Nephron (organoid): ENCODE measurements at regions not wholly inside any gene's neighbourhood (a gene's known extent, or its start where the extent isn't known, plus 50 kb on each side); places are given as distances from the start of the nearest gene placed in this dataset.

Source experiments
- H3K27ac Mint-ChIP-seq, 3 experiments: 2 replicates each; pipeline ENCODE4 v1.8.0; 2020; ENCODE audit warnings: mixed read lengths in 3 of 3, mild to moderate bottlenecking in 2 of 3, moderate library complexity in 1 of 3
- H3K27me3 Mint-ChIP-seq: 2 replicates; pipeline ENCODE4 v1.8.0; 2021; ENCODE audit warnings: low read depth, mild to moderate bottlenecking, moderate library complexity, mixed read lengths
- H3K36me3 Mint-ChIP-seq: 2 replicates; pipeline ENCODE4 v1.8.0; 2020; ENCODE audit warnings: low read depth, mixed read lengths
- H3K4me1 Mint-ChIP-seq: 2 replicates; pipeline ENCODE4 v1.8.0; 2020; ENCODE audit warnings: mixed read lengths
- H3K4me3 Mint-ChIP-seq, 3 experiments: 2 replicates each; pipeline ENCODE4 v1.8.0; 2020; ENCODE audit warnings: mild to moderate bottlenecking in 3 of 3, mixed read lengths in 3 of 3, moderate library complexity in 2 of 3
- H3K9me3 Mint-ChIP-seq: 2 replicates; pipeline ENCODE4 v1.8.0; 2020; ENCODE audit warnings: mixed read lengths
- TF ChIP-seq, protein P1 (sequence below), 3 experiments: fragments of 200-600 bp; sonication (generic); IDR thresholded peaks; one replicate each; pipeline ENCODE4 v1.5.0; 2021; ENCODE audit warnings: antibody characterized with exemption in 3 of 3; ENCODE audit not compliant: unreplicated experiment in 3 of 3

DNA sequence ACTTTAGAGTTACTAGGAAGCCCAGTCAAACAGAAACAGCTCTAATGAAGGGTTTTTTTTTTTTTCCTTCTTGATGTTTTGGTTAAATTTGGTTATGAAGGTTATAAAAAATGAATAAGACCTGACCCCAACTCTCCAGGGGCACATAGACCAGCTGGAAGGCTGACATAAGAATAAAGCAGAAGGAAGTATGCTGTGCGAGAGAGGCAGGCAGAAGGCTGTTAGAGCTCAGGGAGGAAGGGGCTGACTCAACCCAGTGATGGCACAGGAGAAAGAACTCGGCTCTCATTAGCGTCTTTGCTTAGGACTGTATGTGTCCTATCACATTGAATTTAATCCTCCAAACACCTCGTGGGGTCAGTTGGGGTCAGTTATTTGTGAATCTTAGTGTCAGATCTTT lies 474.6 kb downstream of the PMP22 start:
- Mint-ChIP-seq H3K4me3 (no peak overlapping the region), H3K27me3 (peaks cover 11% of the 10 kb centered on the region), H3K4me1 (peaks cover 8% of the 10 kb centered on the region), H3K9me3 (no peaks in the 10 kb centered on the region), H3K27ac (no peak overlapping the region), H3K36me3 (no peaks in the 10 kb centered on the region)
- TF ChIP-seq, protein P1, sequence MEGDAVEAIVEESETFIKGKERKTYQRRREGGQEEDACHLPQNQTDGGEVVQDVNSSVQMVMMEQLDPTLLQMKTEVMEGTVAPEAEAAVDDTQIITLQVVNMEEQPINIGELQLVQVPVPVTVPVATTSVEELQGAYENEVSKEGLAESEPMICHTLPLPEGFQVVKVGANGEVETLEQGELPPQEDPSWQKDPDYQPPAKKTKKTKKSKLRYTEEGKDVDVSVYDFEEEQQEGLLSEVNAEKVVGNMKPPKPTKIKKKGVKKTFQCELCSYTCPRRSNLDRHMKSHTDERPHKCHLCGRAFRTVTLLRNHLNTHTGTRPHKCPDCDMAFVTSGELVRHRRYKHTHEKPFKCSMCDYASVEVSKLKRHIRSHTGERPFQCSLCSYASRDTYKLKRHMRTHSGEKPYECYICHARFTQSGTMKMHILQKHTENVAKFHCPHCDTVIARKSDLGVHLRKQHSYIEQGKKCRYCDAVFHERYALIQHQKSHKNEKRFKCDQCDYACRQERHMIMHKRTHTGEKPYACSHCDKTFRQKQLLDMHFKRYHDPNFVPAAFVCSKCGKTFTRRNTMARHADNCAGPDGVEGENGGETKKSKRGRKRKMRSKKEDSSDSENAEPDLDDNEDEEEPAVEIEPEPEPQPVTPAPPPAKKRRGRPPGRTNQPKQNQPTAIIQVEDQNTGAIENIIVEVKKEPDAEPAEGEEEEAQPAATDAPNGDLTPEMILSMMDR (IDR thresholded peaks at IDR 0.05; ENCODE audit: unreplicated experiment in 3 of 3), result no peak

DNA sequence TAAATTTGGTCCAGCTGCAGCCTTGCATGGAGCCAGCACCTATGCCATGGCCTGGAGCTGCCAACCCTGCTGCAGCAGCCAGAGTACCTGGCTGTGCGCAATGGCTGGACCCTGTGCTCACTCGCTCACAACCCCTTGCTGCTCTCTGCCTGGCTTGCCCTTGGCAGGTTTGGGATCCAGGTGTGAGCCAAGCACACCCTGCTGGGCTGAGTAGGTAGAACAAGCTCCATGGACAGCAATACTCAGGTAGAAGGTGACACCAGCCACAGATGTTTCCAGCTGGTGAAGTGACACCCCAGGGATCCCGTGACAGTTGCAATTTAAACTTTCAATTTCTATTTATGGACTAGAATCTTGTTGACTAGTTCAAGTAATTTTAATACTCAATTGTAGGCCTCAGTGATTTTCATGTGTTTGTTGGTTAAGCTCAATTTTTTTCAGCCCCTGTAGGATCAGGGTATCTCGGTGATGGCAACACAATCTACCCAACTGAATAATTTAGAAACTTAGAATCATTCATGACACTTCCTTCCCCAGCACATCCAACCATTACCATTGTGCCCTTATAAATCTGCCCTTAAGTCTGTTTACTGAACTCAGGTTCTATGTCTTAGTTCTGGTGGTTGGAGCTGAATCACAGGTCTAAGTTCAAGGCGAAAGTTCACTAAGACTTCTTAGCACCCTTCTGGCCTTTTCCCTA lies 480.0 kb downstream of the PMP22 start:
- Mint-ChIP-seq H3K9me3 (no peaks in the 10 kb centered on the region), H3K27me3 (peaks cover 7% of the 10 kb centered on the region), H3K36me3 (no peaks in the 10 kb centered on the region)

DNA sequence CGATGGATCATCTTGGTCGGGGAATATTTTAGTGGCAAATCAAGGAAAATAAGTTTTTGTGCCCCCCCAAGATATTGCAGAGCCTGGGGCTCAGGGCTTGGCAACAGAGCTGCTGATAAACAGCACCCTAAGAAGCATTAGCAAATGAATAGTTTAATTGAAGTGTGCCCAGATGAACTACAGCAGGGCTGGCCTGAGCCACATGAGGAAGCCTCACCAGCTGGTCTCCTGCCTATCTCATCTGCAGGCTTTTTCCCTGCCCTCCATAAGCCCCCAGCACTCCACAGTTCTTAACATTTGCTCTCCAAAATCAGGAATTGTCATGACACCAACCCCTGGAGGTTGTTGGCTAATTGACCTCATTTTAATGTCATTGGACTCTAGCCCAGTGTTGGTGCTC lies 480.2 kb downstream of the HS3ST3B1 start:
- no peak overlapping the region for H3K4me3 Mint-ChIP-seq
- peaks cover 11% of the 10 kb centered on the region for H3K27me3 Mint-ChIP-seq
- no peaks in the 10 kb centered on the region for H3K9me3 Mint-ChIP-seq
- no peak overlapping the region for H3K27ac Mint-ChIP-seq
- TF ChIP-seq, protein P1 (IDR thresholded peaks at IDR 0.05; ENCODE audit: unreplicated experiment in 3 of 3), result no peak
- peaks cover 5% of the 10 kb centered on the region for H3K4me1 Mint-ChIP-seq
- no peaks in the 10 kb centered on the region for H3K36me3 Mint-ChIP-seq

More for the DNA sequence above, 480.0 kb downstream of the PMP22 start:
- no peak overlapping the region for H3K4me3 Mint-ChIP-seq
- H3K4me1 Mint-ChIP-seq, result peaks cover 2% of the 10 kb centered on the region
- H3K27ac Mint-ChIP-seq, result no peak overlapping the region
- TF ChIP-seq, protein P1 (IDR thresholded peaks at IDR 0.05; ENCODE audit: unreplicated experiment in 3 of 3), result no peak

DNA sequence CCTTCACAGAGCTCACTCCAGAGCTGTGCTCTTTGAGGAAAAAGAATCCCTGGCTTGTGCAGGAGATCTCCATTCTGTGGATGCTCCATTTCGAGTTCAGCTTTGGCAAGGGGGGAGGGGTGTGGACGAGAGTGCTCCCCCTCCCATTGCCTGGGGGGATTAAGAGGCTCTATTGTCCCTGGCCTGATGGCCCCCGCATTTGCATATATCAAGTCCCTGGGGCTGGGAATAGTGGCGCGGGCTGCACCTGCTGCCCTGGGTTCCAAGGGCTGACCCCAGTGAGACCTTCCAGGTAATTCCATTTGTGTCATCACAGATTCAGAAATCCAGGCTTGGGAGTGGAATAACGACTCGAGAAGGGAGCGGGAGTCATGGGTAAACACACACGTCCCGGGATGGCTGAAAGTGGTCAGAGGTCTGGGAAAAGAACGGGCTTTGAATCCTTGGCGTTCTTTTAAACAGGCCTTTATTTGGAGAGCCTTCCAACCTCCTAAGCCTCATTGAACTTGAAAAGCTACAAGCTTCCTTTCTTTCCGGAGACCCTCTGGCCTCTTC lies 479.3 kb downstream of the HS3ST3B1 start:
- H3K36me3 Mint-ChIP-seq, result no peaks in the 10 kb centered on the region
- H3K4me3 Mint-ChIP-seq, result no peak overlapping the region
- H3K27me3 Mint-ChIP-seq, result peaks cover 14% of the 10 kb centered on the region
- H3K9me3 Mint-ChIP-seq, result no peaks in the 10 kb centered on the region
- peaks cover 11% of the 10 kb centered on the region for H3K4me1 Mint-ChIP-seq
- no peak overlapping the region for H3K27ac Mint-ChIP-seq
- TF ChIP-seq, protein P1 (IDR thresholded peaks at IDR 0.05; ENCODE audit: unreplicated experiment in 3 of 3), result no peak

DNA sequence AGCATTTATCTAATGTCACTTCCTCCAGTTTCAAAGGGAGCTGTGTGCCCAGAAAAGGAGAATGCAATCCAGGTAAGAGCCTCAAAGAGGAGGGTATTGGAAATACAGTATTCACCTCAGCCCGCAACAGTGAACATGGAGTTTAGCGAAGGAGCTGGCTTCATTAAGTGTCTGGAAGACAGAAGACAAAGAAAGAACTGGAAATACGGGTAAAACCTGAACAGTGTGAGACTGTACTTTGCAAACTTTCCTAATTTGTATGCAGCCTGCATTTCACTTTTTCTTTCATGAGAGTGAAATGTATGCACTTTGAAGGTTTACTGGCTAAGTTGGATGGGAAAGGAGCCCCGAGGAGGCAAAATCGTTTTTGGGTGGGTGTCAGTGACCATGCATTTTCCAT lies 478.4 kb downstream of the HS3ST3B1 start:
- H3K9me3 Mint-ChIP-seq, result no peaks in the 10 kb centered on the region
- peaks cover 11% of the 10 kb centered on the region for H3K4me1 Mint-ChIP-seq
- peak overlapping the region; percentile 53 to 81 (median 73) for H3K27ac Mint-ChIP-seq
- H3K4me3 Mint-ChIP-seq, result no peak overlapping the region
- peaks cover 4% of the 10 kb centered on the region for H3K36me3 Mint-ChIP-seq
- H3K27me3 Mint-ChIP-seq, result peaks cover 18% of the 10 kb centered on the region
- TF ChIP-seq, protein P1 (IDR thresholded peaks at IDR 0.05; ENCODE audit: unreplicated experiment in 3 of 3), result no peak

DNA sequence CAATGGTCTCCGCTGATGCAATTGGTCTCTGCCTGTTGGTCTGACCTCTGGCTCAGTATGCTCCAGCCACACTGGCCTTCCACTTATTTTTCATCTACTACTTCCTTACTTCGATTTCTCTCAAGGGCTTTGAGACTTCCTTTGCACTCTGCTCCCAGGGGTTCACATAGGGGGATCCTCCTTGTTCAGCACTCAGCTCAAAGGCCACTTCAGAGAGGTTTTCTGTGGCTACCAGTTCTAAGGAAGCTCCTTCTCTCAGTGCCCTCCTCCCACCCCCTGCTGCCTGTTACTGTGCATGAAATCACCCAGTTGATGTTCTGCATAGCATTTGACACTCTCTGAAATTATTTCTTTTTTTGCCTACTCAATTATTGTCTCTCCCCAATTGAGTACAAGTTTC lies 476.4 kb downstream of the HS3ST3B1 start:
- no peak overlapping the region for H3K27ac Mint-ChIP-seq
- peaks cover 19% of the 10 kb centered on the region for H3K27me3 Mint-ChIP-seq
- H3K4me1 Mint-ChIP-seq, result peaks cover 16% of the 10 kb centered on the region
- TF ChIP-seq, protein P1 (IDR thresholded peaks at IDR 0.05; ENCODE audit: unreplicated experiment in 3 of 3), result no peak
- H3K9me3 Mint-ChIP-seq, result no peaks in the 10 kb centered on the region
- no peak overlapping the region for H3K4me3 Mint-ChIP-seq
- peaks cover 4% of the 10 kb centered on the region for H3K36me3 Mint-ChIP-seq
